Left lung (tissue), 4 donors: ENCODE measurements at regions not wholly inside any gene's neighbourhood (a gene's known extent, or its start where the extent isn't known, plus 50 kb on each side); places are given as distances from the start of the nearest gene placed in this dataset.

Experiments used
- ATAC-seq: fragments of 200-7000 bp; cut with Tn5 transposase; one replicate; pipeline ENCODE4 v1.9.1; 2020; ENCODE audit warnings: moderate library complexity
- DNase-seq, 4 donors: peaks; one replicate each; pipeline ENCODE4 v3.0.0-alpha.2; 2013 to 2020
- H3K27ac ChIP-seq, 2 donors: fragments of 200-600 bp; sonication (generic) in 1 of 2; one replicate each; pipeline versions ENCODE4 v1.5.0 to v1.8.0; 2020 to 2021
- H3K27me3 ChIP-seq, 2 donors: fragments of 200-600 bp; sonication (generic) in 1 of 2; one replicate each; pipeline versions ENCODE4 v1.5.0 to v1.8.0; 2020 to 2021
- H3K36me3 ChIP-seq, 2 donors: fragments of 200-600 bp; sonication (generic) in 1 of 2; one replicate each; pipeline versions ENCODE4 v1.5.0 to v1.8.0; 2020 to 2021
- H3K4me1 ChIP-seq, 2 donors: fragments of 200-600 bp; one replicate each; pipeline ENCODE4 v1.8.0; 2021
- H3K4me3 ChIP-seq, 2 donors: fragments of 200-600 bp; sonication (generic) in 1 of 2; one replicate each; pipeline versions ENCODE4 v1.5.0 to v1.8.0; 2020 to 2021; ENCODE audit warnings: mild to moderate bottlenecking in 1 of 2
- H3K9me3 ChIP-seq, 2 donors: fragments of 200-600 bp; sonication (generic) in 1 of 2; one replicate each; pipeline versions ENCODE4 v1.5.0 to v1.8.0; 2020 to 2021
- intact Hi-C, 2 donors: fragments of 100-400 bp; cut with DNase I; formaldehyde crosslinking; loops; one replicate each; pipeline versions ENCODE4 v1.11.2 to v1.14.2; 2022
- TF ChIP-seq, protein P1 (sequence below), 2 donors: fragments of 200-600 bp; sonication (generic) in 1 of 2; IDR thresholded peaks; one replicate each; pipeline versions ENCODE4 v1.5.0 to v1.8.0; 2021; ENCODE audit warnings: antibody characterized with exemption in 2 of 2
- donor health status: DM: no; HTN: yes; CAD: no.
- donor health status: DM: no; HTN: no; CAD: no.

DNA sequence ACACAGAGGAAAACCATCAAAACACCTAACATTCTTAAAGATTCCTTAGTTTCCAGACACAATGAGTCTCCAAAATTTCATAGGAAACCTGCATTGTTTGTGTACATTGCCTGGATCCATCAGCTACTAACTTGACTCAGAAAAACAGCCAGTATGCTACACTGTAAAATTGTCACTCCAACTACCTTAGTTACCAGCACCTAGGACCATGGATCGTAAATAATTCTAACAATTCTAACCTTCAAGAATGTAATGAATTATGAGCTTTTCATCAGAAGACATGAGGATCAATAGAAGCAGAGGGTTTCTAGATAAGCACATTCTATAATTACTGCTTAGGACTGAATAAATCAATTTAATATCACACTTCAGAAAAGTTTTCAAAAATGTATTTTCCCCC, 851.5 kb downstream of the SORCS1 start:
- TF ChIP-seq, protein P1, sequence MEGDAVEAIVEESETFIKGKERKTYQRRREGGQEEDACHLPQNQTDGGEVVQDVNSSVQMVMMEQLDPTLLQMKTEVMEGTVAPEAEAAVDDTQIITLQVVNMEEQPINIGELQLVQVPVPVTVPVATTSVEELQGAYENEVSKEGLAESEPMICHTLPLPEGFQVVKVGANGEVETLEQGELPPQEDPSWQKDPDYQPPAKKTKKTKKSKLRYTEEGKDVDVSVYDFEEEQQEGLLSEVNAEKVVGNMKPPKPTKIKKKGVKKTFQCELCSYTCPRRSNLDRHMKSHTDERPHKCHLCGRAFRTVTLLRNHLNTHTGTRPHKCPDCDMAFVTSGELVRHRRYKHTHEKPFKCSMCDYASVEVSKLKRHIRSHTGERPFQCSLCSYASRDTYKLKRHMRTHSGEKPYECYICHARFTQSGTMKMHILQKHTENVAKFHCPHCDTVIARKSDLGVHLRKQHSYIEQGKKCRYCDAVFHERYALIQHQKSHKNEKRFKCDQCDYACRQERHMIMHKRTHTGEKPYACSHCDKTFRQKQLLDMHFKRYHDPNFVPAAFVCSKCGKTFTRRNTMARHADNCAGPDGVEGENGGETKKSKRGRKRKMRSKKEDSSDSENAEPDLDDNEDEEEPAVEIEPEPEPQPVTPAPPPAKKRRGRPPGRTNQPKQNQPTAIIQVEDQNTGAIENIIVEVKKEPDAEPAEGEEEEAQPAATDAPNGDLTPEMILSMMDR (IDR thresholded peaks at IDR 0.05): no peak
- H3K27ac ChIP-seq: no peak overlapping the region
- H3K4me1 ChIP-seq: no peaks in the 10 kb centered on the region
- intact Hi-C loops: no loop called here
- no peak overlapping the region for H3K4me3 ChIP-seq
- H3K9me3 ChIP-seq: no peaks in the 10 kb centered on the region
- H3K36me3 ChIP-seq: no peaks in the 10 kb centered on the region
- no peak for DNase-seq
- H3K27me3 ChIP-seq: no peaks in the 10 kb centered on the region
- no peak for ATAC-seq

DNA sequence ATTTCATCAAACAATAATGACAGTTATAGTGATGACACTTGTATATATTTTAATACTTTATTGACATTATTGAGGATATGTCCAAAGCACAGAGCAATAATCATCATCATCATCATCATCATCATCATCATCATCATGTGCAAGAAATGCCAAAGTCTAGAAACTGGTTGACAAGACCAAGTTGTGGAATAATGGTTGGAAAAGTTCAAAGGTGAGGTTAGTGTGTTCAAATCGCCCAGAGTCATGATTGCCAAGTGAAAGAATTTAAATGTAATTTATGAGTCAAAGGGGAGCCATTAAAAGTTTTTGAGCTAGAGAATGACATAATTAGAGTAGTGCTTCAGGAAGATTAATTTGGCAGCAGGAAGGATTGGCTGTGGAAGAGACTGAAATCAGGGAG, 852.4 kb downstream of the SORCS1 start:
- H3K4me3 ChIP-seq: no peak overlapping the region
- H3K36me3 ChIP-seq: no peaks in the 10 kb centered on the region
- DNase-seq (peak in 1 of 4 donors; percentile 4), ATAC-seq (no peak)
- intact Hi-C loops: no loop called here
- H3K27ac ChIP-seq: no peak overlapping the region
- H3K9me3 ChIP-seq: no peaks in the 10 kb centered on the region
- TF ChIP-seq, protein P1 (IDR thresholded peaks at IDR 0.05): no peak
- no peaks in the 10 kb centered on the region for H3K27me3 ChIP-seq
- H3K4me1 ChIP-seq: no peaks in the 10 kb centered on the region

DNA sequence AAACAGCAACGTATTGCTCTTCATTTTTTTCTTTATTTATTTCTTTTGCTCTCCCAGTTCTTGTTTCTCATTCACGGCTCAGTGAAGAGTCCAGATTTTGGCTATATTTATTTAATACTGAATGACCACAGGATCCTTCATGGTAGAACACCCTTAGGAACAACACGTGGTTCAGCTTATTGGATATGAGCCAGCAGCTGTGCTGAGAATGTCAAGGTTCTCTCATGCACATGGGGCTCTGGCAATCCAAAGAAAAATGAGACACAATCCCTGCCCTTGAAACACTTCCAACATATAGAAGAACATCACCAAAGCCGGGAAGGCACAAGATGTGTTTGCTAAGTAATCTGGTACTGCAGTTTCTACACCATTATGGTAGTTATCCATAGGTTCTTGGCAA, 852.9 kb downstream of the SORCS1 start:
- DNase-seq: no peak
- Histone ChIP-seq H3K36me3 (no peaks in the 10 kb centered on the region), H3K27me3 (no peaks in the 10 kb centered on the region), H3K4me1 (no peaks in the 10 kb centered on the region), H3K27ac (no peak overlapping the region), H3K4me3 (no peak overlapping the region), H3K9me3 (no peaks in the 10 kb centered on the region)
- TF ChIP-seq, protein P1 (IDR thresholded peaks at IDR 0.05): no peak
- ATAC-seq: no peak
- intact Hi-C loops: no loop called here

DNA sequence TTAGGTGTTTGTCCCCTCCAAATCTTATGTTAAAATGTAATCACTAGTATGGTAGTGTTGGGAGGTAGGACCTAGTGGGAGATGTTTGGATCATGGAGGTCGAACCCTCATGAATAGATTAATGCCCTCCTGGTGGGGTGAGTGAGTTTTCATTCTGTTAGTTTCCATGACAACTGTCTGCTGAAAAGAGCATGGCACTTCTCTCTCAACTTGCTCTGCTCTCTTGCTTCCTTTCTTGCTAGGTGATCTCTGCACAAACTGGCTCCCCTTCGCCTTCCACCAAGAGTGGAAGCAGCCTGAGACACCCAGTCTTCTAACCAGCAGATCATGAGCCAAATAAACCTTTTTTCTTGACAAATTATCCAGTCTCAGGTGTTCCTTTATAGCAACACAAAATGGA, 853.9 kb downstream of the SORCS1 start:
- no peak overlapping the region for H3K4me3 ChIP-seq
- no peak for DNase-seq
- no peaks in the 10 kb centered on the region for H3K9me3 ChIP-seq
- H3K36me3 ChIP-seq: no peaks in the 10 kb centered on the region
- H3K27me3 ChIP-seq: no peaks in the 10 kb centered on the region
- intact Hi-C loops: no loop called here
- ATAC-seq: no peak
- H3K4me1 ChIP-seq: no peaks in the 10 kb centered on the region
- TF ChIP-seq, protein P1 (IDR thresholded peaks at IDR 0.05): no peak
- no peak overlapping the region for H3K27ac ChIP-seq

DNA sequence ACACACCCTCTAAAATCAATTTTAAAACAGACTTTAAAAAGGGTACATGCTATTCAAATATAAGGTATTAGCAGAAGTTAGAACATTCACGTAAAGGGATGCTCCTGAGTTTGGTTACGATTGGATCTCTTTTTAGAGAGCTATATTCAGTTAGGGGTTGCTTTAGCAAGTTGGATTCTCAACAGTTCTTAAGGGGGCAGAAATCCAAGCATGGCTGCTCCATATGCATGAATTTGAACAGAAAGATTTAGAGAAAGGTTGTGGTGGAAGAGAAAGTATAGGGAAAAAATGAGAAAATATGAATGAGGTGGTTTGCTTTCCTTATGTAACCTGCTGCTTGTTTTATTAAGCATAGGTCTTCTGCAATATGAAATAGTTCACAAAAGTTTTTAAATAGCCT, 855.1 kb downstream of the SORCS1 start:
- DNase-seq (no peak), ATAC-seq (no peak)
- no peaks in the 10 kb centered on the region for H3K36me3 ChIP-seq
- no peaks in the 10 kb centered on the region for H3K4me1 ChIP-seq
- intact Hi-C loops: no loop called here
- no peaks in the 10 kb centered on the region for H3K9me3 ChIP-seq
- no peaks in the 10 kb centered on the region for H3K27me3 ChIP-seq
- H3K27ac ChIP-seq: no peak overlapping the region
- no peak overlapping the region for H3K4me3 ChIP-seq
- TF ChIP-seq, protein P1 (IDR thresholded peaks at IDR 0.05): no peak
